SK-N-SH (cell line): ENCODE measurements at regions not wholly inside any gene's neighbourhood (a gene's known extent, or its start where the extent isn't known, plus 50 kb on each side); places are given as distances from the start of the nearest gene placed in this dataset.

ENCODE experiments used
- CTCF ChIP-seq: fragments of 200-600 bp; sonication (generic); IDR thresholded peaks from 2 replicates; pipeline ENCODE4 v1.6.1; 2017; ENCODE audit warnings: antibody characterized with exemption, mild to moderate bottlenecking, moderate library complexity
- EP300 ChIP-seq, 2 experiments: IDR thresholded peaks; 2 replicates each; pipeline versions ENCODE4 v1.4.0 to v1.6.1; 2012; ENCODE audit warnings: borderline replicate concordance in 1 of 2, low read depth in 1 of 2, low read length in 1 of 2
- MXI1 ChIP-seq: IDR thresholded peaks from 2 replicates; pipeline ENCODE4 v1.6.1; 2012; ENCODE audit warnings: mild to moderate bottlenecking, low read depth, low read length, improper control_type of control experiment
- PBX3 ChIP-seq: IDR thresholded peaks from 2 replicates; pipeline ENCODE4; 2012
- POLR2AphosphoS5 ChIP-seq: IDR thresholded peaks from 2 replicates; pipeline ENCODE4 v1.6.1; 2012; ENCODE audit warnings: low read depth, low read length
- RAD21 ChIP-seq: IDR thresholded peaks from 2 replicates; pipeline ENCODE4 v1.6.1; 2012; ENCODE audit warnings: mild to moderate bottlenecking, low read length
- SMC3 ChIP-seq: IDR thresholded peaks from 2 replicates; pipeline ENCODE4 v1.6.1; 2012; ENCODE audit warnings: low read depth, low read length, improper control_type of control experiment
- YY1 ChIP-seq: IDR thresholded peaks from 2 replicates; pipeline ENCODE4 v1.4.0; 2012; ENCODE audit warnings: low read depth, mild to moderate bottlenecking

- TF ChIP-seq YY1 = no peak
- TF ChIP-seq CTCF = no peak
- TF ChIP-seq SMC3 = no peak
- TF ChIP-seq RAD21 = peak; percentile 22; the same call in 1 of the 2 replicates
- TF ChIP-seq POLR2AphosphoS5 = no peak
- TF ChIP-seq EP300 (IDR thresholded peaks at IDR 0.05; ENCODE audit: borderline replicate concordance in 1 of 2, low read depth in 1 of 2, low read length in 1 of 2) = peak in 1 of 2 experiments; percentile 47; a peak in 1 of 4 replicates
- TF ChIP-seq MXI1 = no peak
- TF ChIP-seq PBX3 = no peak
Measured at GRCh38 chr5:82387001-82387818, 109.1 kb upstream of the RPS23 start.
